Omental fat pad (tissue), 3 donors: ENCODE measurements at regions not wholly inside any gene's neighbourhood (a gene's known extent, or its start where the extent isn't known, plus 50 kb on each side); places are given as distances from the start of the nearest gene placed in this dataset.

Experiments
- ATAC-seq: fragments of 150-250 bp; one replicate; pipeline ENCODE4 v1.9.1; 2016; ENCODE audit warnings: mild to moderate bottlenecking, moderate library complexity; ENCODE audit not compliant: low FRiP score
- DNase-seq: peaks from one replicate; pipeline ENCODE4 v3.0.0-alpha.2; 2019; ENCODE audit warnings: low spot score
- TF ChIP-seq, protein P1 (sequence below), 3 donors: fragments of 450-650 bp; IDR thresholded peaks; one replicate each; pipeline ENCODE4 v1.5.1; 2016 to 2017; ENCODE audit warnings: antibody characterized with exemption in 3 of 3, mild to moderate bottlenecking in 3 of 3, moderate library complexity in 2 of 3

DNA sequence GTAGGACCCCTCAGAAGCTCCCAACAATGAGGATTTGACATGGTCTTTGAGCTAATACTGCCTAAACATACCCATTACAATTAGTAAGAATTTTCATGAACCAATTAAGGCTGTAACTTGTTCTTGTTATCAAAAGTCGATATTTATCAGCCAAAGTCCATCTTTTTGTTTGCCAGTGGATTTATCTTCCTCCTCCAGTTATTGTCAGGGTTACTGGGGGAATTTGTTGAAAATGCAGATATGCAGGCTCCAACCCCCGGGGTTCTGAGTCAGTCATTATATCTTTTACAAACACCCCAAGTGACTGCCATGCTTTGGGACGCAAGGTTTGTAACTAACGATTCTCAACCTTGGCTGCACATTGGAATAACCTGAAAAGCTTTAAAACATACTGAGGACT is 338.8 kb upstream of the PPARGC1A start:
- TF ChIP-seq, protein P1, sequence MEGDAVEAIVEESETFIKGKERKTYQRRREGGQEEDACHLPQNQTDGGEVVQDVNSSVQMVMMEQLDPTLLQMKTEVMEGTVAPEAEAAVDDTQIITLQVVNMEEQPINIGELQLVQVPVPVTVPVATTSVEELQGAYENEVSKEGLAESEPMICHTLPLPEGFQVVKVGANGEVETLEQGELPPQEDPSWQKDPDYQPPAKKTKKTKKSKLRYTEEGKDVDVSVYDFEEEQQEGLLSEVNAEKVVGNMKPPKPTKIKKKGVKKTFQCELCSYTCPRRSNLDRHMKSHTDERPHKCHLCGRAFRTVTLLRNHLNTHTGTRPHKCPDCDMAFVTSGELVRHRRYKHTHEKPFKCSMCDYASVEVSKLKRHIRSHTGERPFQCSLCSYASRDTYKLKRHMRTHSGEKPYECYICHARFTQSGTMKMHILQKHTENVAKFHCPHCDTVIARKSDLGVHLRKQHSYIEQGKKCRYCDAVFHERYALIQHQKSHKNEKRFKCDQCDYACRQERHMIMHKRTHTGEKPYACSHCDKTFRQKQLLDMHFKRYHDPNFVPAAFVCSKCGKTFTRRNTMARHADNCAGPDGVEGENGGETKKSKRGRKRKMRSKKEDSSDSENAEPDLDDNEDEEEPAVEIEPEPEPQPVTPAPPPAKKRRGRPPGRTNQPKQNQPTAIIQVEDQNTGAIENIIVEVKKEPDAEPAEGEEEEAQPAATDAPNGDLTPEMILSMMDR (IDR thresholded peaks at IDR 0.05): no peak
- ATAC-seq (no peak), DNase-seq (no peak)

- TF ChIP-seq, protein P1 (IDR thresholded peaks at IDR 0.05): no peak
- peak; percentile 54 for ATAC-seq
- DNase-seq: no peak
Observed at GRCh38 chr4:24226667-24227066, 336.8 kb upstream of the PPARGC1A start.

DNA sequence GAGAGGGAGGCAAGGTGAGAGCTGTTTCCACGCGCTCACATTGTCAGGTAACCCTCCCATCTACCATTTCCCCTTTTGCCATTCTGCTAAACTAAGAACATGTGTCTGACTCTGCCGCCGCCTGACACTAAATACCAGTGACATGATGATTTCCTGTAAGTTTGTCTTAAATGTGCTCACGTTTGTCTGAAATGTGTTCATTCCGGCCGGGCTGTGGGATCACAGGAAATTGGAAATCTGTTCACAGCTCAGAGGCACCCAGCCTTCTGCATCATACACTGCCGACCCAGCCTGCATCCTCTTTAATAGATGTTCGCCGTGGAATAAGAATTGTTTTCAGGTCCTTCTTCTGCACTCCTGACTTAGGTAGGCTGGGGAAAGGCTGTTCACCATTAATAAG is 336.2 kb upstream of the PPARGC1A start:
- no peak for DNase-seq
- TF ChIP-seq, protein P1 (IDR thresholded peaks at IDR 0.05): no peak
- ATAC-seq: no peak

- DNase-seq (no peak), ATAC-seq (no peak)
- TF ChIP-seq, protein P1 (IDR thresholded peaks at IDR 0.05): no peak
Observed at GRCh38 chr4:24224446-24224845, 334.6 kb upstream of the PPARGC1A start.

- DNase-seq: no peak
- ATAC-seq: no peak
- TF ChIP-seq, protein P1 (IDR thresholded peaks at IDR 0.05): no peak
Observed at GRCh38 chr4:24219209-24219608, 329.4 kb upstream of the PPARGC1A start.

- TF ChIP-seq, protein P1 (IDR thresholded peaks at IDR 0.05): no peak
- ATAC-seq: no peak
Observed at GRCh38 chr4:24218566-24218965, 328.7 kb upstream of the PPARGC1A start.

GRCh38 chr4:24214796-24215195 is 324.9 kb upstream of the PPARGC1A start:
- DNase-seq: no peak
- TF ChIP-seq, protein P1 (IDR thresholded peaks at IDR 0.05): no peak
- ATAC-seq: no peak

More at GRCh38 chr4:24218566-24218965, 328.7 kb upstream of the PPARGC1A start:
- no peak for DNase-seq
